Erythroblast (primary cell): ENCODE measurements at regions not wholly inside any gene's neighbourhood (a gene's known extent, or its start where the extent isn't known, plus 50 kb on each side); places are given as distances from the start of the nearest gene placed in this dataset.

ENCODE experiments used
- GATA1 ChIP-seq: IDR thresholded peaks from 2 replicates; pipeline ENCODE4 v1.6.1; 2011; ENCODE audit warnings: low read depth, mild to moderate bottlenecking, control low read depth, low read length, moderate library complexity
- POLR2A ChIP-seq: IDR thresholded peaks from 2 replicates; pipeline ENCODE4 v1.6.1; 2011; ENCODE audit warnings: mild to moderate bottlenecking, low read length

GRCh38 chr12:94736004-94736403 is 85.6 kb upstream of the TMCC3 start:
- TF ChIP-seq POLR2A = no peak
- TF ChIP-seq GATA1 = no peak
